H1 (cell line): ENCODE measurements at regions not wholly inside any gene's neighbourhood (a gene's known extent, or its start where the extent isn't known, plus 50 kb on each side); places are given as distances from the start of the nearest gene placed in this dataset.
A peak's percentile ranks its signal among the peaks of the same experiment; 100 is the strongest.

Experiments used
- CTCF ChIA-PET: fragments of 300-600 bp; sonication (Branson Sonifier 250); formaldehyde crosslinking; loops from one replicate; lab custom pipeline; 2021; ENCODE audit not compliant: partially characterized antibody; lab: Charles Lee
- POLR2A ChIA-PET: fragments of 300-600 bp; sonication (Branson Sonifier 250); formaldehyde crosslinking; loops from one replicate; lab custom pipeline; 2021; ENCODE audit warnings: inconsistent platforms; ENCODE audit not compliant: partially characterized antibody; lab: Charles Lee
- DNase-seq, 2 experiments: peaks; one replicate each; pipeline versions ENCODE4 v3.0.0 to v3.0.0-alpha.2; 2010 to 2022; ENCODE audit warnings: low spot score in 2 of 2, low read depth in 1 of 2, mixed read lengths in 1 of 2
- FAIRE-seq: peaks from 2 replicates; lab custom pipeline; 2011; peaks lifted over from hg19 to GRCh38; lab: Jason Lieb, UNC
- H2AFZ ChIP-seq: 2 replicates; pipeline ENCODE4 v1.8.1; 2012; ENCODE audit warnings: low read length, inconsistent platforms
- H2AK5ac ChIP-seq: 2 replicates; pipeline ENCODE4 v1.6.1; 2013; ENCODE audit warnings: low read depth, low read length
- H2BK120ac ChIP-seq: replicated peaks from 2 replicates; pipeline ENCODE3; 2013; ENCODE audit warnings: low read depth, low read length, inconsistent platforms
- H2BK12ac ChIP-seq: 2 replicates; pipeline ENCODE4 v1.6.1; 2013; ENCODE audit warnings: low read depth, low read length
- H2BK15ac ChIP-seq: 2 replicates; pipeline ENCODE4 v1.6.1; 2013; ENCODE audit warnings: low read length
- H2BK20ac ChIP-seq: 2 replicates; pipeline ENCODE4 v1.6.1; 2013; ENCODE audit warnings: low read length
- H2BK5ac ChIP-seq: 2 replicates; pipeline ENCODE4 v1.6.1; 2013; ENCODE audit warnings: low read depth, low read length
- H3K14ac ChIP-seq: 2 replicates; pipeline ENCODE4 v1.6.1; 2013; ENCODE audit warnings: inconsistent platforms; ENCODE audit not compliant: insufficient read length
- H3K18ac ChIP-seq: 2 replicates; pipeline ENCODE4 v1.6.1; 2013; ENCODE audit warnings: low read length; ENCODE audit errors: extremely low read depth
- H3K23ac ChIP-seq: 2 replicates; pipeline ENCODE4 v1.6.1; 2013; ENCODE audit warnings: inconsistent platforms; ENCODE audit not compliant: insufficient read length
- H3K23me2 ChIP-seq: 2 replicates; pipeline ENCODE4 v1.6.1; 2013; ENCODE audit warnings: low read depth, low read length
- H3K27ac ChIP-seq: 2 replicates; pipeline ENCODE4 v1.6.1; 2011; ENCODE audit warnings: low read depth, low read length, inconsistent platforms
- H3K27me3 ChIP-seq, 4 experiments: replicated peaks in 1 of 4; 1 replicate in 1 of 4; 2 replicates in 3 of 4; pipeline versions ENCODE4 v1.6.1 to v1.8.1; 2011 to 2013; ENCODE audit warnings: low read length in 3 of 4, mild to moderate bottlenecking in 3 of 4, inconsistent platforms in 2 of 4, mixed read lengths in 2 of 4, moderate library complexity in 1 of 4; ENCODE audit not compliant: control insufficient read depth in 3 of 4, insufficient read depth in 3 of 4; ENCODE audit errors: extremely low read depth in 1 of 4
- H3K36me3 ChIP-seq, 4 experiments: 2 replicates each; pipeline versions ENCODE4 v1.6.1 to v1.8.1; 2011 to 2013; ENCODE audit warnings: mild to moderate bottlenecking in 4 of 4, low read length in 3 of 4, moderate library complexity in 2 of 4, control low read depth in 1 of 4, inconsistent platforms in 1 of 4; ENCODE audit not compliant: insufficient read depth in 4 of 4, control insufficient read depth in 2 of 4
- H3K4ac ChIP-seq: replicated peaks from 2 replicates; pipeline ENCODE3; 2013; ENCODE audit warnings: low read length, low read depth, mixed read lengths, inconsistent platforms; ENCODE audit not compliant: insufficient read length
- H3K4me1 ChIP-seq, 4 experiments: replicated peaks in 1 of 4; 1 replicate in 1 of 4; 2 replicates in 3 of 4; pipeline versions ENCODE4 v1.6.1 to v1.8.1; 2011 to 2013; ENCODE audit warnings: low read length in 3 of 4, inconsistent platforms in 2 of 4, mixed read lengths in 1 of 4; ENCODE audit not compliant: insufficient read depth in 4 of 4, control insufficient read depth in 3 of 4
- H3K4me2 ChIP-seq, 2 experiments: 2 replicates each; pipeline versions ENCODE4 v1.6.1 to v1.8.1; 2011 to 2013; ENCODE audit warnings: low read depth in 2 of 2, low read length in 2 of 2, control low read depth in 1 of 2, inconsistent platforms in 1 of 2, mild to moderate bottlenecking in 1 of 2; ENCODE audit not compliant: insufficient read depth in 1 of 2
- H3K4me3 ChIP-seq, 4 experiments: fragments of 200-600, 300-600 bp in 1 of 4; sonication (generic), shearing (Covaris generic), sonication (Bioruptor Twin) in 1 of 4; 2 replicates each; pipeline versions ENCODE4 v1.5.1 to v1.8.1; 2011 to 2016; ENCODE audit warnings: low read length in 4 of 4, low read depth in 3 of 4, control low read depth in 2 of 4, inconsistent platforms in 2 of 4, mild to moderate bottlenecking in 2 of 4, mixed read lengths in 1 of 4, moderate library complexity in 1 of 4; ENCODE audit not compliant: insufficient read depth in 2 of 4; ENCODE audit errors: extremely low read depth in 1 of 4
- H3K56ac ChIP-seq: replicated peaks from 2 replicates; pipeline ENCODE3; 2013; ENCODE audit warnings: low read depth, mild to moderate bottlenecking, mixed read lengths, low read length, inconsistent platforms; ENCODE audit not compliant: insufficient read length
- H3K79me1 ChIP-seq: 2 replicates; pipeline ENCODE4 v1.6.1; 2013; ENCODE audit warnings: low read depth, low read length, control low read depth
- H3K79me2 ChIP-seq, 2 experiments: 2 replicates each; pipeline versions ENCODE4 v1.6.1 to v1.8.1; 2012 to 2013; ENCODE audit warnings: low read length in 2 of 2, mild to moderate bottlenecking in 2 of 2, inconsistent platforms in 1 of 2; ENCODE audit not compliant: insufficient read depth in 2 of 2, control insufficient read depth in 1 of 2
- H3K9ac ChIP-seq, 4 experiments: replicated peaks in 1 of 4; 1 replicate in 1 of 4; 2 replicates in 3 of 4; pipeline versions ENCODE4 v1.6.1 to v1.8.1; 2011 to 2013; ENCODE audit warnings: low read depth in 3 of 4, low read length in 3 of 4, control low read depth in 2 of 4, mild to moderate bottlenecking in 2 of 4, moderate library complexity in 2 of 4, inconsistent platforms in 1 of 4; ENCODE audit errors: extremely low read depth in 1 of 4
- H3K9me3 ChIP-seq, 2 experiments: 2 replicates each; pipeline versions ENCODE4 v1.6.1 to v1.8.1; 2012 to 2013; ENCODE audit warnings: mild to moderate bottlenecking in 2 of 2, moderate library complexity in 2 of 2, control low read depth in 1 of 2, inconsistent platforms in 1 of 2, low read depth in 1 of 2, low read length in 1 of 2, mixed read lengths in 1 of 2; ENCODE audit not compliant: insufficient read depth in 2 of 2
- H4K20me1 ChIP-seq, 2 experiments: replicated peaks in 1 of 2; 2 replicates each; pipeline versions ENCODE3 to v1.8.1; 2011 to 2013; ENCODE audit warnings: inconsistent platforms in 2 of 2, low read length in 2 of 2, mild to moderate bottlenecking in 1 of 2; ENCODE audit not compliant: insufficient read depth in 2 of 2, control insufficient read depth in 1 of 2
- H4K5ac ChIP-seq: 2 replicates; pipeline ENCODE4 v1.6.1; 2013; ENCODE audit warnings: low read length, low read depth, mixed read lengths, inconsistent platforms; ENCODE audit not compliant: insufficient read length
- H4K8ac ChIP-seq: 2 replicates; pipeline ENCODE4 v1.8.0; 2013; ENCODE audit warnings: mild to moderate bottlenecking, moderate library complexity, low read length, inconsistent platforms; ENCODE audit not compliant: insufficient read depth; ENCODE audit errors: extremely low read depth
- H4K91ac ChIP-seq: replicated peaks from 2 replicates; pipeline ENCODE3; 2013; ENCODE audit warnings: low read length, mixed read lengths, inconsistent platforms; ENCODE audit not compliant: insufficient read length
- ATF2 ChIP-seq: IDR thresholded peaks from 2 replicates; pipeline ENCODE4 v1.6.1; 2012; ENCODE audit warnings: low read length, inconsistent platforms
- ATF3 ChIP-seq: IDR thresholded peaks from 2 replicates; pipeline ENCODE4 v1.6.1; 2011; ENCODE audit warnings: low read depth, mild to moderate bottlenecking, low read length; ENCODE audit not compliant: insufficient read depth
- BACH1 ChIP-seq: IDR thresholded peaks from 2 replicates; pipeline ENCODE4 v1.6.1; 2012; ENCODE audit warnings: low read length, improper control_type of control experiment
- CEBPB ChIP-seq: IDR thresholded peaks from 2 replicates; pipeline ENCODE4 v1.6.1; 2012; ENCODE audit warnings: low read depth, low read length
- CTBP2 ChIP-seq: IDR thresholded peaks from 2 replicates; pipeline ENCODE4 v1.7.0; 2011; ENCODE audit warnings: borderline replicate concordance, mild to moderate bottlenecking, moderate library complexity, mixed read lengths, low read length; ENCODE audit not compliant: insufficient read depth, insufficient read length
- GABPA ChIP-seq: IDR thresholded peaks from 2 replicates; pipeline ENCODE4 v1.6.1; 2011; ENCODE audit warnings: mild to moderate bottlenecking, low read length, moderate library complexity, borderline replicate concordance; ENCODE audit not compliant: insufficient read depth
- MAFK ChIP-seq: IDR thresholded peaks from 2 replicates; pipeline ENCODE4 v1.6.1; 2012; ENCODE audit warnings: low read depth, mild to moderate bottlenecking, improper control_type of control experiment, low read length
- SP2 ChIP-seq: IDR thresholded peaks from 2 replicates; pipeline ENCODE4 v1.6.1; 2012; ENCODE audit warnings: mild to moderate bottlenecking, low read length, inconsistent platforms
- WGBS, 2 experiments: shearing (Covaris generic) in 1 of 2; methylation state at CpG; one replicate each; pipeline versions ENCODE4 v1.1.6 to v1.1.7; 2013 to 2015; ENCODE audit warnings: low lambda C conversion rate in 2 of 2, mixed read lengths in 2 of 2, inconsistent platforms in 1 of 2, low coverage in 1 of 2, missing lambda C conversion rate in 1 of 2; ENCODE audit not compliant: insufficient replicate concordance in 2 of 2, insufficient coverage in 1 of 2, insufficient read length in 1 of 2; ENCODE audit errors: extremely low coverage in 1 of 2, missing lambda C conversion rate in 1 of 2; 5-methylcytosine and 5-hydroxymethylcytosine counted together

GRCh38 chr10:2628705-2629104 is 438.6 kb upstream of the PFKP start:
- Histone ChIP-seq H3K9me3 (no peaks in the 10 kb centered on the region), H3K9ac (no peak overlapping the region), H4K8ac (no peak overlapping the region), H2BK5ac (no peak overlapping the region), H2AK5ac (no peak overlapping the region), H2BK15ac (no peak overlapping the region), H3K4me3 (no peak overlapping the region), H2AFZ (no peak overlapping the region), H2BK20ac (no peak overlapping the region)
- ChIA-PET POLR2A (no interaction called here), CTCF (interaction anchor here (1.8 to 3.9 kb wide), 2 partner anchors 9 to 12 kb away, joined by 4 to 20 read pairs; no protein-coding TSS in a partner anchor)
- FAIRE-seq, result no peak
- TF ChIP-seq MAFK, result no peak
- no peak for TF ChIP-seq ATF3
- TF ChIP-seq CTBP2, result no peak
- TF ChIP-seq ATF2, result no peak
- TF ChIP-seq SP2, result no peak
- no peak for TF ChIP-seq BACH1
- no peak for TF ChIP-seq GABPA
- TF ChIP-seq CEBPB, result no peak
- TF ChIP-seq, all 59 proteins: peak for 0
- H3K4me2 ChIP-seq, result no peak overlapping the region
- DNase-seq, result no peak
- H3K23ac ChIP-seq, result no peak overlapping the region
- H3K79me2 ChIP-seq, result no peaks in the 10 kb centered on the region
- peaks cover 0 to 8% (median 2%) of the 10 kb centered on the region in 4 experiments; a peak in 3 of 7 replicates for H3K4me1 ChIP-seq
- no peak overlapping the region for H3K18ac ChIP-seq
- H2BK12ac ChIP-seq, result no peak overlapping the region
- no peaks in the 10 kb centered on the region for H3K23me2 ChIP-seq
- H3K27ac ChIP-seq, result no peak overlapping the region
- H3K14ac ChIP-seq, result no peak overlapping the region
- no peak overlapping the region for H2BK120ac ChIP-seq
- no peaks in the 10 kb centered on the region for H3K36me3 ChIP-seq
- no peaks in the 10 kb centered on the region for H4K20me1 ChIP-seq
- H4K5ac ChIP-seq, result peak overlapping the region; percentile 15
- no peak overlapping the region for H3K56ac ChIP-seq
- WGBS, 2 experiments, result 85% methylated on average over 6 of the region's 6 CpGs; no CpG with 5 or more reads in 1 of the 2 experiments
- H3K79me1 ChIP-seq, result no peaks in the 10 kb centered on the region
- H4K91ac ChIP-seq, result no peak overlapping the region
- no peaks in the 10 kb centered on the region; a peak in 1 of 7 replicates for H3K27me3 ChIP-seq
- no peak overlapping the region for H3K4ac ChIP-seq
